ENCODE measurements at regions not wholly inside any gene's neighbourhood (a gene's known extent, or its start where the extent isn't known, plus 50 kb on each side); places are given as distances from the start of the nearest gene placed in this dataset.
"Not testable (repeated sequence)": the region's sequence is repeated elsewhere in the genome, so short reads cannot be mapped to it uniquely, and the experiment has no call there.

DNA sequence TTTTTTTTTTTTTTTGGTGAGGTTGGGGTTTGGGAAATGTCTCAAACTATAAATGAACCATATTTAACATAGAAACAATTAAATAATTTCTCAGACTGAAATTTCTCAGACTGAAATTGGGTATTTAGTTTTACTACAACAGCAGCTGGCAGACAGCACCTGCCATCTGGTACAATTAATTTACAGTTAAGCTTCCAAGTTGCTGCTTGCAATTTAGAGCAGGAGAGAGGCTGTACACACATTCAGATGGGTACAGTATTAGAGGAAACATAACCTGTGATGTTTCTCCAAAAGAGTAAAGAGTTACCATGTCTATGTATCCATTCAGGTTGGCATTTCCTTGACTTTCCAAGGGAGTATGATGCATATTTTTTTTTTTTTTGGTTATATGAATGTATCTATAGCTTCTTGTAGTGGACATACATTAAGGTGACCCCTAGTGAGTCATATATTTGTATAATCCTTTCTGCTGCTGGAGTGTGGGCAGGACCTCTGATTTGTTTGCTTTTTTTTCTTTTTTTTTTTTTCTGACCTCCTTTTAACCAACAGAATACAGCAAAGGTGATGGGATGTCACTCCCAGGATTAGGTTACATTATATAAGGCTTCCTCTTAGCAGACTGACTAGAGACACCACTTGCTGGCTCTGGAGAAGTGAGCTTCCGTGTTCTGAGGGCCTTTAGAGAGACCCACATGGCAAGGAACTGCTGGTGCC lies 201.7 kb downstream of the PTH2R start:
- DNase-seq = peak; percentile 26

DNA sequence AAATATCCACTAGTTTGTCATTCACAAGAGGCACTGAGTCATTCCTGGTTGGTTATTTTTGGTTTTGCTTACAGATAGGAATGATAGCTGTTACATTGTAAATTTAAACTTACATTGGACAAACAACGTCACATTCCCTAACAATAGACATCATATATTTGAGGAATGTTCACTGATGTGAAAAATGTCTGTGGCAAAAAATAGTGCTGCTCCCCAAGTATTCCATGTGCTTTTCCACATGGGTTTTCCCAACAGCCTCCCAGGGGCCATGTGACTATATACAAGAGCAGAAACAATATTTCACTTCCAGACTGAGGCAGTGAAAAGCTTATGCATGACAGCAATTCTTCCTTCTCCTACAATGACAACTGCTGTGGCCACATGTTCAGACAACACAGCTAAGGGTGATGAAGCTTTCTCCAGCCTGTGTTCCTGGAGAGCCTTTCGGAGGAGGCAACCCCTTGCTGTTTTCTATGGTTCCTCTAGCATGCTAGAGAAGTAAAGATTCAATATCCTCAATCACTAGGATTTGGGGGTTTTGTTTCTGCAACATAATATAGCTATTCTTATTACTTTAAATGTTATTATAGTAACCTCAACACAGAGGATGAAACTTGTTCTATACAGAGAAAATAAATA lies 202.7 kb downstream of the PTH2R start:
- no peak for DNase-seq

DNA sequence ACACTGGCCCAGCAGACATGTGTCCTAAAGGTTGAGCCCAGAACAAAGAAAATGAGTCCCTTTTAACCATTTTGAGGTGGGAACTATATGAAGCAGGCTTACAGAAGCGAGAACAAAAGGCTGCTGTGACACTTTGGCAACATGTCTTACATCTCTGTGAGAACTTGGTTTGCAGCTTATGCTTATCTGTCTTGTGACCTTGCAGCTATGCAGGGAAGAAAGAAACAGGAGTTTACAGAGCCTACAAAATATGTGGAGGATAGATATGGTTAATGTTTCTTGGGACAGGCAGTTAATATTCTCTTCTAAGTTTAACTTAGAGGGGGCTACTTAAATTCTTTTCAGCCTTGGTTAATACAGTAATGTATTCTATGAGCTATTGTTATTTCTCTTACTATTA lies 209.1 kb downstream of the PTH2R start:
- not testable (repeated sequence) for DNase-seq

DNA sequence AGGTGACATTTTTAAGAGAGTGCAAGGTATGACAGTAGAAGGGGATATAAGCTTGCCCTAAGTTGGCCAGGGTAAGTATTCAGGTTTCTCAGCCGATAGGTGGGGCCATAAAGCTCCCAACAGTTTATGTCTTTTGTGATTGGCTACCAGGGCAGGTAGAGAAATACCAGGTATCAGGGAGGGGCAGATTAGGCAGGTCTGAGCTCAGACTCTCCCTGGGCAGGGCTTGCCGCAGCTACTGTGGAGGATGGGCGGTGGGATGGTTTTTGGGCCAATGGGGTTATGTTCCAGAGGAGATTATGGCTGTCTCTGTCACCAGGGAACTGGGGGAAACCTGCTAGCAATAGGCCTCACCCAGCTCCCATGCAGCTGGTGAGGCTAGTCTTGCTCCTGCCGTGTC lies 211.6 kb downstream of the PTH2R start:
- no peak for DNase-seq

DNA sequence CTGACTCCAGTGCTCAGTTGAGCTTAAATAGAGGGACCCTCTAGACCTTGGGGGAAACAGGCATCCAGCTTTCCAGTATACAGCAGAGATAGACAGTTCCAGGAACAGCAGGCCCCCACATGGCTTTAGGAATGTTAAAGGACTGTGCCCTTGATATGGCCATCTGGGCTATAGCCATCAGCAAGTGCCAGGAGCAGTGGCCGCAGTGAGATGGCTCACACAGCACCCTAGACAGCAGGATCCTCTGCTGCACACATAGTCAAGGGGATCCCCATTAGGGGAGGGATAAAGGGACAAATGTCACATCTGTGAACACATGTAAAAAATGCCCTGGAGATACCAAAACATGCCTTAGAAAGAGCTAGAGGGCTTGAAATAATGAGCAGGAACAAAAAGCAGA lies 213.4 kb downstream of the PTH2R start:
- DNase-seq = no peak

DNA sequence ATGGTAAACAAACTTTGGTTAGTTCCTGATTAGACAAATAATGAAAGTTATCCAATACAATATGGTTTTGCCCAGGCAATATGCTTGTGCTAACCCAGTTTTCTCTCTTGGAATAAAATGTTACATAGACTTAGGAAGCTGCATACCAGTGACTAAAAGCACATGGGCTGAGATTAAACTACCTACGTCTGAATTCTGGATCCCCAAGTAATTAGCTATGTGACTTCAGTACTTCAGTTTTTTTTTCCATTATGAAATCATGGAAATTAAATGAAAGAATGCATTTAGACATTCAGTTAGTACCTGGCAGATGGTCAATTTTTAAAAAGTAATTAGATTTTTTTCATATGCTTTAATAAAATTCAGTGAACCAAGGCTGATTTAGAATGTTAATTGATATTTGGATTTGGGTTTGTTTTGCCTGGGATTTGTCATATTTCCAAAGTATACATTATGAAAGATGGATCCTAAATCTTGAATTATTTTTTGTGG lies 213.9 kb downstream of the PTH2R start:
- no peak for DNase-seq

DNA sequence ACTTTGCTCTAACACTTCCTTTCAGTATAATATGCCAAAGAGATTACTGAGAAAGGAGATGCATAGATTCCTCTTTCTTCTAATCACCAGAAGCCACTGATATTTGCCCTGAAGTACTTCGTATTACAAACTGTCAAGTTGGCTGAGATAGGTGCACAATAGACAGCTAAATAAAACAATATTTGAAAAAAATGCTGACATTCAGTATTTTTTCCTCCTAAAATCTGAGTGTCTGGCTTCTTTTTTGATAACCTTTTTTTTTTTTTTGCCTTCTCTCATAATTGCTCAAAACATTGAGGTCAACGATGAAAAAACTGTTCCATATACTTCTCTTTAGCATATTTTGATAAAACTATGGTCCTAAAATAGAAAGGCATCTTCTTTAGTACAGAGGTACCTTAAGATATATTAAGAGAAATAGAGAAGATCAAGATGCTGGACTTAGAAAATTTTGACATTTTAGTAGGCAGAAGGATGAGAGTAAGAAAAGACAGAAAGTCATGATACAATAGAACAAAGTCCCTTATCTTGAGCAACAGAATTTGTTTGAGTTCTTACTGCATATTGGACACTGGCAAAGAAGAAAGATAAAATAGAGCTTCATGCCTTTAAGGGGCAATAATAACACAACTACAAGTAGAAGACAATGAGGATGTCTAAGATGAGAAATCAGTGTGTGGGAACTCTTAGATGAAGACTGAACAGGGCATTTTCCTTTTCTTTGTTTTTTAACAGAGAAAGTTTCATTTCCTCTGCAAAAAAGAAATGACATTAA lies 220.7 kb downstream of the PTH2R start:
- no peak for DNase-seq

DNA sequence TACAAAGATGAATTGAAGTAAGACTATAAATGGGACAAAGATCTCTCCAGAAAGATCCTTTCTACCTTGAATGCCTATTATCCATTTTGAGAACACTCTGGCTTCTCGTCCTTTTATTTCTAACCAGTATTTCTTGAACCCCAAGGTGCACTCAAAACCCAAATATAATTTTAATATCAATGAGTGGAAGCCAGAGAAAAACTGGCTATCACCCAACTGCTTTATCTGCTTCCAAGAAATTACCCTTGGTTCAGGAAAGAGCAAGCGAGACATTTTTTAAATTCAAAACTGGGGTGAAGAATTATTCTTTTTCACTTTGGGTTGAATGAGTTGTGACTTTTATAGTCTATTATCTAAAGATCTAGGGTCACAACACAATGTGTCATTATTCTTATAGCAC lies 221.3 kb downstream of the PTH2R start:
- DNase-seq = no peak

DNA sequence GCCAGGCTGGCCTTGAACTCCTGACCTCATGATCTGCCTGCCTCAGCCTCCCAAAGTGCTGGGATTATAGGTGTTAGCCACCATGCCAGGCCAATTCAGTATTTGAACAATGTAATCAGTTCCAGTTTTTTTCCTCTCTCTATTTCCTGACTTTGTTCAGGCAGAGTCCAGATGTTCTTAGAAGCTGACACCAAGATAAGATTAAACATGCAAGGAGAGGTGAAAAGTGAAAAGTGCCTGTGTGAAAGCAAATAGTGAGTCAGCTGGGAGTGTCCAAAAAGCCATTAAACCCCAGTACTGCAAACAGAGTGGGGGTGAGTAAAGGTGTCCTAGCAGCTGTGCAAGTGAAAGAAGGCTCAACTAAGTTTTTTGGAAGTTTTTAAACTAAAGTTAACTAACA lies 231.5 kb downstream of the PTH2R start:
- DNase-seq = no peak

DNA sequence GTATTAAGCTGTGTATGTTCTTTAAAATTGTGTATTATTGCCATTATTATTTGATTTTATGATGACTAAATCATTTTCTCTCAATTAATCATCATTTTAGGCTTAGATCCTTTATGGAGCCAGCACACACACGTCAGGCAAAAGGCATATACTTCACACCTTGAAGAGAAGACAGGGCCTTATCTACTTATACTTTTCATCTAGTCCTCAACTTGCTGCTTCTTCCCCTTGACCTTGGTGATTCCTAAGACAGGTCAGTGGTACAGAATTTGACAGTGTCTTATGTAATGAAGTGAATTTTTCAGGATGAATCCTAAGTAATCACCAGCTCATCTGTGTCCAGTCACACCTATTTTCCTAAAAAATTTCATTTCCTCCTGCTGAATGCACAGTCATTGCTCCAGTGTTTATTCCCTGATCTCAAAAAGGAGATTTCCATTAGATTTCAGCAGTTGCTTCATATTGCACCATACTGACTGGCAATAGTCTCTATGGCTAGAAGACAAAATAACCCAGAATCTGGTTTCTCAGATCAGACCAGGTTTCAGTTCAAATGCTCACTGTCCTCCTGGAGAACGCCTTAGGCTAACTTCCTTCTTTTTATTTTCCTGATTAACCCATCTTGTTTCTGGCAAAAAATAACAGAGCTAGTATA lies 235.7 kb downstream of the PTH2R start:
- DNase-seq = no peak

DNA sequence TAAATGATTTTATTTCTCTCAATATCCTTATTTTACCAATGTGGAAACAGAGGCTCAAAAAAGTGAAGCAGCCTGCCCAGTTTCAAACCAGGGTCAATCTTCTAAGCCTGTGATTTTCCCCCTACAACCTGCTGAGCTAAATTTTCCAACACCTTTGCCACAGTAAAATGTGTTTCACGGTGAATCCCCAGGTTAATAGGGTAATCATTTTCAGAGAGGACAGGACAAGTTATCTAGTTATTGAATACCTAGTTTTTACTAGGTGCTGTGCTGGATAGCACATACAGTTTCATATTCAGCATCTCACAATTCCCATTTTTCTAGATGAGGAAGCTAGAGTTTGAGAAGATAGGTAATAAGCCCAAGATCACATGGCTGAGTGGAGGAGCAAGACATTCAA lies 236.6 kb downstream of the PTH2R start:
- DNase-seq = no peak

DNA sequence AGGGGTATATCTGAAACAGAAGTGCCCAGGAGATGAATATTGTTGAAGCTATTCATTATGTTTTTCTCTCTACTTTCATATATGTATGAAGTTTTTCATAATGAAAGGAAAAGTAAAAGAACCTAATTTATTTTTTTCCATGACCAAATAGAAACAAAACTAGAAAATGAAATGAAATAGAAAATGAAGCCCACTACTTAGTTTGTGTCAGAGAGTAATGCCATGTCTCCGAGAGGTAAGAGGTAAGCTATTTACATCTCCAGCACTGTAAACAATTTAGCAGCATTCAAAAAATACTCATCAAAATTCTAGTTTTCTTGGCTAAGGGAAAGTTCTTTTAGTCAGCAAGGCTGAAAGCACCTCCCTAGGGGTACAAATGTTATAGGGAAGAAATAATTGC lies 238.6 kb downstream of the PTH2R start:
- no peak for DNase-seq

DNA sequence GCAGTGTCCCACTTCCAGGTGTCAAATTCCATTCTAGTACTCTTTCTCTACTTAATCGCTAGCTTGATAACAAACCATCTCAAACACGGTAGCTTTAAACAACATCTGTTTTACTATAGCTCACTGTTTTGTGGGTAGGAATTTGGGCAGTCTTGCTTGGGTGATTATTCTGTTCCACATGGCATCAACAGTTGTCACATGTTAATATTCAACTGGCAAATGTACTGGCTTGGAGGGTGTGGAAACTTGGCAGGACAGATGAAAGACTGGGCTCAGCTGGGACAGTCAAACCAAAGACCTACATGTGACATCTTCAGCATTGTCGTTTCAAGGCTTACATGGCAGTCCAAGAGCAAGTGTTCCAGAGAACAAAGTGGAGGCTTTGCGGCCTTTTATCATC lies 241.8 kb downstream of the PTH2R start:
- no peak for DNase-seq

DNA sequence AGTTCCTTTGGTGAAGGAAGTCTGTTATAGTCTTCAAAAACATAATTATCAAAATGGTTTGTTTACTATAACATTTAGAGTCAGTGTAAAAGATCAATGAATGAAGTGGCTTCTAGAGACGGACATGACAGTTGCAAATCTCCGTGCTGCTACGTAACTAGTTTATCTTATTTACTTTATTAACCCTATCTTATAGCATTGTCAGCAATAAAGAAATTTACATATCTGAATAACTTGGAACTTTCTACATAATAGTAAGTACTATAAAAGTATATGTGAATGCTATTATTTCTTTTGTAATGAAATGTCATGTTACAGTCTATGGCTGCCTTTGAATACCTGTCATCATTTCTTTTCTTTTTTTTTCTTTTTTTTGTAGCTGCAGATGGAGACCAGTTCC lies 246.8 kb downstream of the PTH2R start:
- DNase-seq = no peak

DNA sequence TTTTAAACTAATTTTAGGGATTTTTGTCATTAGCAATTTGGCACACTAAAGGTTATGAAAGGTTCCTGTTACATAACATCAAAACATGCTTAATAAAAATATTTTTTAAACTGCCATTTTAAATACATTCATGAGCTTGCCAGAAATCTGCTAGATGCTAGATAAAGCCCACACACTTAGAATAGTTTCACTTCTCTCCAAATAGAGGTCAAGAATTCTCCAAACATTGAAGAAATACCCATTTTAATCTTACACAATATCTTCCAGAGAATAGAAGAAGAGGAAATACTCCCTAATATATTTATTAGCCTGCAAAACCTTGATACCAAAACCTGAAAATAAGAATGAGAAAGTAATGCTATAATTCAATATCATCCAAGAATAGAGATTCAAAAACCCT lies 247.5 kb downstream of the PTH2R start:
- no peak for DNase-seq

DNA sequence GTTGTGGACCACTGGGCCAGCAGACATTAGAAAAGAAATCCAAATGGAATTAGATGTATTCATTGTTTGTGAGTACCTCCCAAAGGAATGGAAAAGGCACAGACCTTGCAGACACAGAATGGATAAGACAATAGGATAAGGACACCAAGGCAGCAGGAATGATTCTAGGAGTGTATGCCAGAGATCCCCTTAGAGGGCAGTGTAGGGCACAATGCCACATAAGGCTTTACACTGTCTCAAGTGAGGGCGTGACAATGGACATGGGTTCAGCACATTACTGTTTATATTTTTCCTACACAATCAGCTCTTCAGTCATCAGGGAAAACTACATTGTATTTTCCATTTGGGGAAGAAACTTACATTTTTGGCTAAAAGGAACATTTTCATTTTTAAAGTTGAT lies 250.9 kb downstream of the PTH2R start:
- no peak for DNase-seq

DNA sequence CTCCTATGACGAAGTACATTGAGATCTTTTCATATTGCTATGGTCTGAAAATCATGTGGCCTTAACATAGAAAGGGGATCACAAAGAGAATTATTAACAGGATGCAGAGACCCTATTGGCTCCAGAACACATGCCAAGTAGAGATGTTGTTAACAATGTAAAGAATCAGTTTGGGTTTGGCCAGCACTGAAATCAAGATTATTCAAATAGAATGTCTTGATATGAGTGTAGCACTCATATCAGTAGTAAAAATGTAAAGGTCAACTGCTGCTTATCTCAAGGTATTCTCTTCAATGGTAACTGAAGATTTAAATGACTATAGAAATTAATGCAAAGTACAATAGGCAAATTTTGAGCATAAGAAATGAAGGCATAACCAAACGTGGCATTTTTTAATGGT lies 262.8 kb downstream of the PTH2R start:
- no peak for DNase-seq

DNA sequence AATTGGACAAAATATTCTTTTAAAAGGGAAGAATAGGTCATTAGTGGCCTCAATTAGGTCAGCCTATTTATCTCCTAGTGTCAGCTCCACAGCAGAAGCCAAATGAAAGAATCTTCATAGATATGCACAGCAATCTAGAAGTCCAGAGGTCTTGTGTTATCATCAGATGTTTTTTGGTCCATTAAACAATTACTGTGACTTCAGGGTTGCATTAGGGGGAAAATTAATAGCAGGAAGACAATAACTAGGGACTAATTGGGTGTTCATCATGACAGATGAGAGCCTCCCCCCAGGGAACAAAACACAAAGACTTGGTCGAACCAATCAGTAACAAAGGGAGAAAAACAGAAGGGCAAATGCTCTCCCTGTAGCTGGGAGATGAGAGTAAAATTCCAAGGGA lies 264.7 kb downstream of the PTH2R start:
- DNase-seq = peak; percentile 13

DNA sequence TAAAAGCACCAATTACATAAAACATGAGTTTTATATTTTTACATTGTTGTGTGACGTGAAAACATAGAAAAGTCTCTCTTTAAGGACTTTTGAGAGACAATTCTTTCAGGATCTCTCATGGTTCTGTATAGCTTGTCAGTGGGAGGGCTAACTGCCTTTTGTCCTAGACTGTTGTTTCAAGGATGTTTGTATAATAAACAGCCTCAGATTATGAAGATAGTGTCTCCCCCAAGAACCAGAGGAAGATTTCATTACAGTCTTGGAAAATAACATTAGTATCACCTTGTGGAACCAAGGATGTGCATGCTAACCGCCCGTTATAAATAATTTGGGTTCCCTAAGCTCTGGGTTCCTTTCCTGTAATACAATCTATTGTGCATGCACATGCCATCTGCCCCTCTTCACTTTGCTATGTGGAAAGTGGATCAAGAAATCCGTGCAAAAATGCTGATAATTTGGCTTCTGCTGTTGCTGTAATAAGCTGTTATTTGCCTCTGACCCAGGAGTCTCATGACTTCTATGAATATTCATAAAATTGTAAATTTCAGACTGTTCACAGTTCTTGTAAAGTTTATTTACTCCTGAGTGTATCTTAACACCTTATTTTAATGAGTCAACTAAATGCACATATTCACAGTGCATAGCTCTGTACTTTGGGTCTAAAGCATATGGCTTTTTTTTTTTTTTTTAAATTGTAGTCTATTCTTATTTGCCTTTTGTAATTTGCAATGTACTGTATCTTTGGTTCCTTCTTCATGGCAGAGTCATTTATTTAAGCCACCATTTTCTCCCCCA lies 265.5 kb downstream of the PTH2R start:
- no peak for DNase-seq

DNA sequence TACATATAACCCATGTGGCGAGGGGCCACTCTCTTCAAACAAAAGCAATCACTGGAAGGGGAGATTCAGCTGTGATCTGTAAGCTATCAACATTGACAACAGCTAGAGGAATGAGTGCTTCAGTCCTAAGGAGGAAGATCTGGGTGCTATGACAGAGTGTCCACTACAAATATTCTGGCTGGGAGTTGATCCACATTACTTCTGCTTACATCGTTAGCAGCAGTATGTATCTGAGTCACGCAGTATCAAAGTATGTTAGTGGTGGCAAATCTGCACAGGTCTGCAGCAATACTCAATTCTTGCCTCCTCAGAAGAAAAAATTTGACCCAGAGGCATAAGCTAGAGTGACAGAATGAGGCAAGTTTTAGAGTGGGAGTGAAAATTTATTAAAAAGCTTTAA lies 267.0 kb downstream of the PTH2R start:
- no peak for DNase-seq

DNA sequence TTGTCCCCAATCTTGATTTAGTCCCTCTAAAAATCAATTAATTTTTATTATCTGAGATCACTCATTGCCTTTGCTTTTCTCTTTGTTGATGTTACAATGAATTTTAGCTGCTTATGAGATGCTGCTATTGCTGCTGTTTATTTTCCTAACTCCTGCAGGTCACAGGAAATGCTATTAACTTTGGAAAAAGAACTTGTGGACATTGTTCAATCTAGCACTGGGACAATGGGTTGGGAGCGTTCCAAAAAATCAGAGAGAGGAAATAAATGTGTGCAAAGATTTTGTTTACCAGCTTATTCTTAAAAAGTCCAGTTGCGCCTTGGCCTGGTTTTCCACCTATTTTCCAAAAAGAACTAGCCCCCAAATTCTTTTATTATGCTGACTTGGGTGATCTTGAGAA lies 268.3 kb downstream of the PTH2R start:
- no peak for DNase-seq

DNA sequence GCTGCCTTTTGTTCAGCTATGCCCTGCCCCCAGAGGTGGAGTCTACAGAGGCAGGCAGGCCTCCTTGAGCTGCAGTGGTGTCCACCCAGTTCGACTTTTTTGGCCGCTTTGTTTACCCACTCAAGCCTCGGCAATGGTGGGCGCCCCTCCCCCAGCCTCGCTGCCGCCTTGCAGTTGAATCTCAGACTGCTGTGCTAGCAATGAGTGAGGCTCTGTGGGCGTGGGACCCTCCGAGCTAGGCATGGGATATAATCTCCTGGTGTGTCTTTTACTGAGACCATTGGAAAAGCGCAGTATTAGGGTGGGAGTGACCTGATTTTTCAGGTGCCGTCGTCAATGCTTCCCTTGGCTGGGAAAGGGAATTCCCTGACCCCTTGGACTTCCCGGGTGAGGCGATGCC lies 279.3 kb downstream of the PTH2R start:
- not testable (repeated sequence) for DNase-seq

DNA sequence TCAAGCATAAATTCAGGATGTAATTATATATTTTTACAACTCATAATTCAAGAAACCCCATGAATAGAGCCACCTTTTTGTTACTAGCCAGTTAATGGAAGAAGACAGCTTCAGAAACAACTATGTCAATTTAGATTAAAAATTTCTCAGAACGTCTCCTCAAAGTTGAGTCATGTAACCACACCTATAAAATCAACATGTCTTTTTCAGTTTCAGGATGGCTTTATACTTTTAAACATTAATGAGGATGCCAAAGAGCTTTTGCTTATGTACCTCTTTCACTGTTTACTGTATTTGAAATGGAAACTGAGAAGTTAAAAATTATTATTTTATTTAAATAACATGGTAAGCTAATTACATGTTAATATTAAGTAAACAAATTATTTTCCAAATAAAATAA lies 280.1 kb downstream of the PTH2R start:
- no peak for DNase-seq
